Activated T-cell treated with anti-CD3 and anti-CD28 coated beads for 1 hour (primary cell): ENCODE measurements at regions not wholly inside any gene's neighbourhood (a gene's known extent, or its start where the extent isn't known, plus 50 kb on each side); places are given as distances from the start of the nearest gene placed in this dataset.
"Not testable (repeated sequence)": the region's sequence is repeated elsewhere in the genome, so short reads cannot be mapped to it uniquely, and the experiment has no call there.

Experiments
- DNase-seq: peaks from one replicate; pipeline ENCODE4 v3.0.0-alpha.2; 2020; ENCODE audit warnings: low read depth

GRCh38 chr11:122201106-122201505, 85.1 kb upstream of the BLID start:
- no peak for DNase-seq

GRCh38 chr11:122199661-122200060, 83.6 kb upstream of the BLID start:
- no peak for DNase-seq

GRCh38 chr11:122198291-122198983, 82.4 kb upstream of the BLID start:
- no peak for DNase-seq

GRCh38 chr11:122197066-122197987, 81.3 kb upstream of the BLID start:
- no peak for DNase-seq

GRCh38 chr11:122195790-122196189, 79.8 kb upstream of the BLID start:
- DNase-seq: no peak

GRCh38 chr11:122193881-122194480, 78.0 kb upstream of the BLID start:
- not testable (repeated sequence) for DNase-seq

- DNase-seq: no peak
These were observed 77.4 kb upstream of the BLID start for GRCh38 chr11:122193457-122193856.

GRCh38 chr11:122192634-122193255, 76.7 kb upstream of the BLID start:
- no peak for DNase-seq

GRCh38 chr11:122190768-122191167, 74.8 kb upstream of the BLID start:
- DNase-seq: no peak

- no peak for DNase-seq
These were observed 73.2 kb upstream of the BLID start for GRCh38 chr11:122189229-122189628.

- no peak for DNase-seq
These were observed 71.6 kb upstream of the BLID start for GRCh38 chr11:122187373-122188165.

GRCh38 chr11:122186439-122187080, 70.5 kb upstream of the BLID start:
- DNase-seq: no peak

- no peak for DNase-seq
These were observed 67.9 kb upstream of the BLID start for GRCh38 chr11:122183933-122184332.

- DNase-seq: no peak
These were observed 65.9 kb upstream of the BLID start for GRCh38 chr11:122181893-122182292.

GRCh38 chr11:122181372-122181771, 65.4 kb upstream of the BLID start:
- no peak for DNase-seq

GRCh38 chr11:122179961-122180834, 64.2 kb upstream of the BLID start:
- DNase-seq: no peak

GRCh38 chr11:122178795-122179194, 62.8 kb upstream of the BLID start:
- no peak for DNase-seq

GRCh38 chr11:122177238-122177637, 61.2 kb upstream of the BLID start:
- no peak for DNase-seq

GRCh38 chr11:122176651-122177050, 60.6 kb upstream of the BLID start:
- DNase-seq: no peak

GRCh38 chr11:122175306-122175705, 59.3 kb upstream of the BLID start:
- DNase-seq: no peak
